OCI-LY3 (cell line): ENCODE measurements at regions not wholly inside any gene's neighbourhood (a gene's known extent, or its start where the extent isn't known, plus 50 kb on each side); places are given as distances from the start of the nearest gene placed in this dataset.

Experiments used
- H2AFZ ChIP-seq: fragments of 200-600, 300-600 bp; shearing (Covaris generic); 2 replicates; pipeline ENCODE4 v1.6.0; 2014; ENCODE audit warnings: antibody characterized with exemption, low read depth, low read length
- H3K27ac ChIP-seq: fragments of 200-600, 300-600 bp; sonication (generic); 2 replicates; pipeline ENCODE4 v1.5.1; 2014; ENCODE audit warnings: mild to moderate bottlenecking, low read length, moderate library complexity, mixed read lengths
- H3K27me3 ChIP-seq: fragments of 200-600, 300-600 bp; sonication (generic); 2 replicates; pipeline ENCODE4 v1.6.1; 2014; ENCODE audit warnings: low read depth, low read length, mixed read lengths
- H3K36me3 ChIP-seq: fragments of 200-600, 300-600 bp; sonication (generic); replicated peaks from 2 replicates; pipeline ENCODE3; 2014; ENCODE audit warnings: low read depth, low read length, mixed read lengths
- H3K4me1 ChIP-seq: fragments of 300-600, 200-600 bp; sonication (generic); 2 replicates; pipeline ENCODE4 v1.6.1; 2014; ENCODE audit warnings: low read length, mixed read lengths
- H3K4me2 ChIP-seq: fragments of 200-600, 300-600 bp; sonication (generic); 2 replicates; pipeline ENCODE4 v1.6.1; 2014; ENCODE audit warnings: low read length, mixed read lengths
- H3K4me3 ChIP-seq: fragments of 300-600, 200-600 bp; sonication (generic); 2 replicates; pipeline ENCODE4 v1.5.1; 2014; ENCODE audit warnings: antibody characterized with exemption, mild to moderate bottlenecking, low read length, moderate library complexity
- H3K79me2 ChIP-seq: fragments of 300-600, 200-600 bp; shearing (Covaris generic); 2 replicates; pipeline ENCODE4 v1.6.1; 2014; ENCODE audit warnings: mild to moderate bottlenecking, low read length, mixed read lengths
- H3K9ac ChIP-seq: fragments of 300-600, 200-600 bp; shearing (Covaris generic); 2 replicates; pipeline ENCODE4 v1.6.0; 2014; ENCODE audit warnings: mild to moderate bottlenecking, low read length, moderate library complexity
- H3K9me3 ChIP-seq: fragments of 200-600, 300-600 bp; shearing (Covaris generic); 2 replicates; pipeline ENCODE4 v1.6.1; 2014; ENCODE audit warnings: low read length, mixed read lengths; ENCODE audit not compliant: insufficient read depth
- H4K20me1 ChIP-seq: fragments of 200-600, 300-600 bp; sonication (generic); 2 replicates; pipeline ENCODE4 v1.6.1; 2016; ENCODE audit warnings: low read length, mixed read lengths; ENCODE audit not compliant: insufficient read depth
- CTCF ChIP-seq: fragments of 200-600, 300-600 bp; sonication (generic); IDR thresholded peaks from 2 replicates; pipeline ENCODE4 v1.5.1; 2014; ENCODE audit warnings: antibody characterized with exemption, low read length, low read depth
- EZH2phosphoT487 ChIP-seq: fragments of 200-600 bp; shearing (Covaris generic); IDR thresholded peaks from 2 replicates; pipeline ENCODE4 v1.6.1; 2018; ENCODE audit warnings: antibody characterized with exemption, mixed run types, low read depth

- no peak overlapping the region for H3K4me3 ChIP-seq
- no peak overlapping the region for H3K9ac ChIP-seq
- H3K4me1 ChIP-seq, result no peaks in the 10 kb centered on the region
- H3K27ac ChIP-seq, result no peak overlapping the region
- no peaks in the 10 kb centered on the region for H3K27me3 ChIP-seq
- no peaks in the 10 kb centered on the region for H3K9me3 ChIP-seq
- H3K79me2 ChIP-seq, result no peaks in the 10 kb centered on the region
- H3K36me3 ChIP-seq, result no peaks in the 10 kb centered on the region
- no peaks in the 10 kb centered on the region for H4K20me1 ChIP-seq
- no peak overlapping the region for H3K4me2 ChIP-seq
- H2AFZ ChIP-seq, result no peak overlapping the region
- TF ChIP-seq CTCF, result no peak
Observed at GRCh38 chr3:115549071-115549470, 74.2 kb upstream of the GAP43 start.

- Histone ChIP-seq H2AFZ (no peak overlapping the region), H4K20me1 (no peaks in the 10 kb centered on the region), H3K9ac (no peak overlapping the region), H3K4me2 (no peak overlapping the region), H3K27ac (no peak overlapping the region), H3K4me3 (no peak overlapping the region), H3K9me3 (no peaks in the 10 kb centered on the region), H3K27me3 (no peaks in the 10 kb centered on the region), H3K79me2 (no peaks in the 10 kb centered on the region), H3K36me3 (no peaks in the 10 kb centered on the region), H3K4me1 (no peaks in the 10 kb centered on the region)
- no peak for TF ChIP-seq EZH2phosphoT487
- no peak for TF ChIP-seq CTCF
Observed at GRCh38 chr3:115550285-115550761, 73.0 kb upstream of the GAP43 start.

GRCh38 chr3:115551016-115551415 is 72.3 kb upstream of the GAP43 start:
- Histone ChIP-seq H3K27ac (no peak overlapping the region), H3K36me3 (no peaks in the 10 kb centered on the region), H2AFZ (no peak overlapping the region), H3K9ac (no peak overlapping the region), H3K27me3 (no peaks in the 10 kb centered on the region), H3K4me2 (no peak overlapping the region), H3K9me3 (no peaks in the 10 kb centered on the region), H3K79me2 (no peaks in the 10 kb centered on the region), H4K20me1 (no peaks in the 10 kb centered on the region), H3K4me3 (no peak overlapping the region), H3K4me1 (no peaks in the 10 kb centered on the region)
- TF ChIP-seq CTCF, result no peak
- TF ChIP-seq EZH2phosphoT487, result no peak

GRCh38 chr3:115552007-115552406 is 71.3 kb upstream of the GAP43 start:
- H3K4me2 ChIP-seq, result no peak overlapping the region
- no peaks in the 10 kb centered on the region for H3K4me1 ChIP-seq
- no peaks in the 10 kb centered on the region for H3K27me3 ChIP-seq
- no peaks in the 10 kb centered on the region for H3K9me3 ChIP-seq
- no peak overlapping the region for H2AFZ ChIP-seq
- no peaks in the 10 kb centered on the region for H4K20me1 ChIP-seq
- no peak overlapping the region for H3K4me3 ChIP-seq
- no peak overlapping the region for H3K9ac ChIP-seq
- TF ChIP-seq EZH2phosphoT487, result no peak
- no peak for TF ChIP-seq CTCF
- H3K27ac ChIP-seq, result no peak overlapping the region
- no peaks in the 10 kb centered on the region for H3K79me2 ChIP-seq
- no peaks in the 10 kb centered on the region for H3K36me3 ChIP-seq
